CD14-positive monocyte (primary cell): ENCODE measurements at regions not wholly inside any gene's neighbourhood (a gene's known extent, or its start where the extent isn't known, plus 50 kb on each side); places are given as distances from the start of the nearest gene placed in this dataset.

Source experiments
- DNase-seq, 3 donors: peaks; one replicate each; pipeline ENCODE4 v3.0.0-alpha.2; 2011 to 2022
- H2AFZ ChIP-seq: 2 replicates; pipeline ENCODE4 v1.6.0; 2012; ENCODE audit warnings: mild to moderate bottlenecking, low read depth, low read length, inconsistent platforms; ENCODE audit not compliant: insufficient read depth, poor library complexity, severe bottlenecking
- H3K27ac ChIP-seq, 2 donors: 1 replicate in 1 of 2; 2 replicates in 1 of 2; pipeline ENCODE4 v1.5.1; 2012 to 2013; ENCODE audit warnings: low read length in 2 of 2, control low read depth in 1 of 2, inconsistent platforms in 1 of 2, low read depth in 1 of 2, mild to moderate bottlenecking in 1 of 2
- H3K27me3 ChIP-seq, 2 donors: one replicate each; pipeline versions ENCODE4 v1.6.0 to v1.6.1; 2011 to 2013; ENCODE audit warnings: low read length in 2 of 2; ENCODE audit not compliant: control insufficient read depth in 2 of 2, insufficient read depth in 2 of 2
- H3K36me3 ChIP-seq, 2 donors: replicated peaks in 1 of 2; 1 replicate in 1 of 2; 2 replicates in 1 of 2; pipeline versions ENCODE4 v1.5.1 to v1.6.1; 2012 to 2013; ENCODE audit warnings: low read length in 2 of 2, control low read depth in 1 of 2, inconsistent platforms in 1 of 2, mild to moderate bottlenecking in 1 of 2; ENCODE audit not compliant: insufficient read depth in 2 of 2, control insufficient read depth in 1 of 2
- H3K4me1 ChIP-seq, 2 donors: 1 replicate in 1 of 2; 2 replicates in 1 of 2; pipeline versions ENCODE4 v1.5.1 to v1.6.1; 2012 to 2013; ENCODE audit warnings: low read length in 2 of 2, control low read depth in 1 of 2, inconsistent platforms in 1 of 2, mild to moderate bottlenecking in 1 of 2, moderate library complexity in 1 of 2; ENCODE audit not compliant: insufficient read depth in 2 of 2, control insufficient read depth in 1 of 2
- H3K4me2 ChIP-seq: replicated peaks from 2 replicates; pipeline ENCODE3; 2012; ENCODE audit warnings: low read length, moderate library complexity, mild to moderate bottlenecking; ENCODE audit not compliant: poor library complexity, severe bottlenecking; ENCODE audit errors: extremely low read depth
- H3K4me3 ChIP-seq, 3 experiments: fragments of 200-600 bp in 1 of 3; sonication (generic) in 1 of 3; replicated peaks in 1 of 3; 1 replicate in 2 of 3; 2 replicates in 1 of 3; pipeline ENCODE4 v1.5.1; 2011 to 2013; ENCODE audit warnings: low read length in 3 of 3, mild to moderate bottlenecking in 3 of 3, control low read depth in 2 of 3, low read depth in 2 of 3, inconsistent platforms in 1 of 3, moderate library complexity in 1 of 3
- H3K79me2 ChIP-seq: 2 replicates; pipeline ENCODE4 v1.6.0; 2012; ENCODE audit warnings: mild to moderate bottlenecking, control low read depth, inconsistent platforms, low read length, moderate library complexity; ENCODE audit not compliant: insufficient read depth
- H3K9ac ChIP-seq: 2 replicates; pipeline ENCODE4 v1.6.0; 2017; ENCODE audit warnings: low read length, mild to moderate bottlenecking; ENCODE audit not compliant: insufficient read depth, poor library complexity, severe bottlenecking
- H3K9me3 ChIP-seq, 2 donors: replicated peaks in 1 of 2; 1 replicate in 1 of 2; 2 replicates in 1 of 2; pipeline versions ENCODE4 v1.5.1 to v1.6.1; 2012 to 2013; ENCODE audit warnings: low read length in 2 of 2, control low read depth in 1 of 2; ENCODE audit not compliant: control insufficient read depth in 1 of 2, insufficient read depth in 1 of 2
- H4K20me1 ChIP-seq: 2 replicates; pipeline ENCODE4 v1.6.0; 2012; ENCODE audit warnings: mild to moderate bottlenecking, low read length, control low read depth, moderate library complexity; ENCODE audit not compliant: insufficient read depth
- H3K27ac Mint-ChIP-seq, 7 donors: one replicate each; pipeline ENCODE4 v1.8.0; 2020; ENCODE audit warnings: mild to moderate bottlenecking in 7 of 7, mixed read lengths in 7 of 7, moderate library complexity in 6 of 7, inconsistent platforms in 2 of 7
- H3K27me3 Mint-ChIP-seq, 3 donors: one replicate each; pipeline ENCODE4 v1.8.0; 2021 to 2022; ENCODE audit warnings: low read depth in 3 of 3, mild to moderate bottlenecking in 3 of 3, mixed read lengths in 3 of 3, moderate library complexity in 3 of 3, inconsistent platforms in 1 of 3
- H3K36me3 Mint-ChIP-seq, 2 donors: one replicate each; pipeline ENCODE4 v1.8.0; 2020; ENCODE audit warnings: mixed read lengths in 2 of 2, inconsistent platforms in 1 of 2, mild to moderate bottlenecking in 1 of 2
- H3K4me1 Mint-ChIP-seq: one replicate; pipeline ENCODE4 v1.8.0; 2020; ENCODE audit warnings: mild to moderate bottlenecking, mixed read lengths
- H3K4me3 Mint-ChIP-seq, 2 donors: one replicate each; pipeline ENCODE4 v1.8.0; 2020; ENCODE audit warnings: mild to moderate bottlenecking in 2 of 2, mixed read lengths in 2 of 2, moderate library complexity in 1 of 2
- H3K9me3 Mint-ChIP-seq, 7 donors: one replicate each; pipeline ENCODE4 v1.8.0; 2020 to 2022; ENCODE audit warnings: mixed read lengths in 7 of 7, mild to moderate bottlenecking in 6 of 7, moderate library complexity in 6 of 7, inconsistent platforms in 2 of 7
- WGBS: methylation state at CpG from one replicate; pipeline ENCODE4 v1.1.5; 2013; ENCODE audit warnings: missing lambda C conversion rate; ENCODE audit not compliant: insufficient coverage; 5-methylcytosine and 5-hydroxymethylcytosine counted together
- intact Hi-C, 2 donors: fragments of 100-400 bp; cut with micrococcal nuclease; formaldehyde crosslinking; loops; one replicate each; pipeline versions ENCODE4 v1.15.0 to v1.15.1; 2023
- TF ChIP-seq, protein P1 (sequence below): fragments of 200-600 bp; IDR thresholded peaks from one replicate; pipeline ENCODE4 v1.8.0; 2022; ENCODE audit warnings: antibody characterized with exemption, mild to moderate bottlenecking

DNA sequence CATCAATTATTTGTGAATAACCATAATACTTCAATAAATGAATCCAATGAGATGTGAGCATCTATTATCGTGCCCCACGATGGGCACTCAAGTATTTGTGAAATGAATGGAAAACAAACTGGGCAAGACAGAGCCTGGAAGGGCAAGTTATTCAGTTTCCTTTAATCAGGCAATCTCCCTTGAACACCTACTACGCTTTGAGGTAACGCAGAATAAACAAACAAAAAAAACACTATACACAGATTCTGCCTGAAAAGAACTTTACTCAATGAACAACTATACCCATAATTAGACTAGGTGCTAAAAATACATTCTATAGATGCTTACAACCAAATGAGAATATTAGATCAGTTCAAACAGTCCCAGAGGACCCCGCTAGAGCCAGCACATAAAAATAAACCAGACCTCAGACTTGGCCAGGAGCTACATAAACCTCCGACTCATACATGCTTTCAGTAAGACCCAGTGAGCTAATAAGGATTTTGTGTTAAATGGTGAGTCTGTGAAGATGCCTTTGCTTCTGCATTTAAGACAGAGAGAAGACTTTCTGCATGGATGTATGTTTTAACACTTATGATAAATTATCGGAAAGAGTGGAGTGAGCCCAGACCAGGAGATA, 121.3 kb downstream of the MPP7 start:
- 100% methylated on average over 2 of the region's 7 CpGs for WGBS
- H3K36me3 ChIP-seq = no peaks in the 10 kb centered on the region
- H3K27ac Mint-ChIP-seq = no peak overlapping the region
- intact Hi-C loops = no loop called here
- no peak overlapping the region for H2AFZ ChIP-seq
- H3K79me2 ChIP-seq = peaks cover 18% of the 10 kb centered on the region
- H3K4me3 ChIP-seq = no peak overlapping the region
- peaks cover 8 to 14% of the 10 kb centered on the region in 2 donors for H3K4me1 ChIP-seq
- peaks cover 15% of the 10 kb centered on the region for H3K4me1 Mint-ChIP-seq
- no peaks in the 10 kb centered on the region for H3K9me3 Mint-ChIP-seq
- no peak overlapping the region for H3K27ac ChIP-seq
- no peaks in the 10 kb centered on the region for H3K27me3 ChIP-seq
- no peak for DNase-seq
- H3K27me3 Mint-ChIP-seq = peaks cover 0 to 2% (median 0%) of the 10 kb centered on the region in 3 donors
- TF ChIP-seq, protein P1, sequence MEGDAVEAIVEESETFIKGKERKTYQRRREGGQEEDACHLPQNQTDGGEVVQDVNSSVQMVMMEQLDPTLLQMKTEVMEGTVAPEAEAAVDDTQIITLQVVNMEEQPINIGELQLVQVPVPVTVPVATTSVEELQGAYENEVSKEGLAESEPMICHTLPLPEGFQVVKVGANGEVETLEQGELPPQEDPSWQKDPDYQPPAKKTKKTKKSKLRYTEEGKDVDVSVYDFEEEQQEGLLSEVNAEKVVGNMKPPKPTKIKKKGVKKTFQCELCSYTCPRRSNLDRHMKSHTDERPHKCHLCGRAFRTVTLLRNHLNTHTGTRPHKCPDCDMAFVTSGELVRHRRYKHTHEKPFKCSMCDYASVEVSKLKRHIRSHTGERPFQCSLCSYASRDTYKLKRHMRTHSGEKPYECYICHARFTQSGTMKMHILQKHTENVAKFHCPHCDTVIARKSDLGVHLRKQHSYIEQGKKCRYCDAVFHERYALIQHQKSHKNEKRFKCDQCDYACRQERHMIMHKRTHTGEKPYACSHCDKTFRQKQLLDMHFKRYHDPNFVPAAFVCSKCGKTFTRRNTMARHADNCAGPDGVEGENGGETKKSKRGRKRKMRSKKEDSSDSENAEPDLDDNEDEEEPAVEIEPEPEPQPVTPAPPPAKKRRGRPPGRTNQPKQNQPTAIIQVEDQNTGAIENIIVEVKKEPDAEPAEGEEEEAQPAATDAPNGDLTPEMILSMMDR = no peak
- no peak overlapping the region for H3K4me2 ChIP-seq
- no peak overlapping the region for H3K4me3 Mint-ChIP-seq
- peaks cover 81% of the 10 kb centered on the region for H4K20me1 ChIP-seq
- peaks cover 0 to 7% of the 10 kb centered on the region in 2 donors for H3K36me3 Mint-ChIP-seq
- no peaks in the 10 kb centered on the region for H3K9me3 ChIP-seq
- no peak overlapping the region for H3K9ac ChIP-seq

DNA sequence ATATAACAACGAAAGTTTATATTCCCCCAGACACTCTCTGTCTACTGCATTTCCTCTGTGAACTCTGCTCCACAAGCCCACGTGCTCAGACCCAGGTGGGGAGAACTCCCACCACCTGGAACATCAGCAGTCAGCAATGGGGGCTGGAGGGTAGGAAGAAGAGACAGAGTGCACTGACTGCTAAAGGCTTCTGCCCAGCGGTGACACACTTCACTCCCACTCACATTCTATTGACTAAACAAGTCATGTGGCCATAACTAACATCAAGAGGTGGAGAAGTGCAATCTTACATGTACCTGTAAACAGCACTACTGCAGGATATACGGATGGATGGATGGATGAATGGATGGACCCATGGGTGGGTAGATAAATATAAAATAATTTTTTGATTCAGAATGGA, 122.2 kb downstream of the MPP7 start:
- Histone ChIP-seq H3K36me3 (no peaks in the 10 kb centered on the region), H4K20me1 (peaks cover 81% of the 10 kb centered on the region), H3K27ac (no peak overlapping the region), H3K4me2 (no peak overlapping the region), H3K27me3 (no peaks in the 10 kb centered on the region), H3K9ac (no peak overlapping the region), H2AFZ (no peak overlapping the region), H3K4me3 (no peak overlapping the region), H3K9me3 (no peaks in the 10 kb centered on the region), H3K79me2 (peaks cover 18% of the 10 kb centered on the region), H3K4me1 (peaks cover 8 to 14% of the 10 kb centered on the region in 2 donors)
- H3K4me3 Mint-ChIP-seq = no peak overlapping the region
- no peak overlapping the region for H3K27ac Mint-ChIP-seq
- TF ChIP-seq, protein P1 = no peak
- peaks cover 20% of the 10 kb centered on the region for H3K4me1 Mint-ChIP-seq
- H3K36me3 Mint-ChIP-seq = peaks cover 2 to 7% of the 10 kb centered on the region in 2 donors
- intact Hi-C loops = no loop called here
- WGBS = no CpG with 5 or more reads among the region's 4 CpGs
- H3K27me3 Mint-ChIP-seq = no peaks in the 10 kb centered on the region
- H3K9me3 Mint-ChIP-seq = no peaks in the 10 kb centered on the region
- DNase-seq = no peak
